Stimulated activated CD8-positive, alpha-beta memory T cell treated with anti-CD3 and anti-CD28 coated beads, Interleukin-15, amount 100 ng/mL, for 48 hours (primary cell): ENCODE measurements at regions not wholly inside any gene's neighbourhood (a gene's known extent, or its start where the extent isn't known, plus 50 kb on each side); places are given as distances from the start of the nearest gene placed in this dataset.
"Not testable (repeated sequence)": the region's sequence is repeated elsewhere in the genome, so short reads cannot be mapped to it uniquely, and the experiment has no call there.

Experiments
- DNase-seq, 2 donors: peaks; one replicate each; pipeline ENCODE4 v3.0.0-alpha.2; 2020; ENCODE audit warnings: low read depth in 2 of 2

- no peak for DNase-seq
These were observed 527.1 kb downstream of the UQCRFS1 start for GRCh38 chr19:28685802-28686201.

- DNase-seq = not testable (repeated sequence)
These were observed 527.9 kb downstream of the UQCRFS1 start for GRCh38 chr19:28685077-28685476.

- no peak for DNase-seq
These were observed 532.8 kb downstream of the UQCRFS1 start for GRCh38 chr19:28680111-28680510.

- no peak for DNase-seq
These were observed 542.1 kb downstream of the UQCRFS1 start for GRCh38 chr19:28670836-28671235.

GRCh38 chr19:28669804-28670203 is 543.1 kb downstream of the UQCRFS1 start:
- no peak for DNase-seq

- no peak for DNase-seq
These were observed 545.5 kb downstream of the UQCRFS1 start for GRCh38 chr19:28667348-28667977.

- DNase-seq = no peak
These were observed 547.2 kb downstream of the UQCRFS1 start for GRCh38 chr19:28665748-28666147.

GRCh38 chr19:28656644-28657043 is 556.3 kb downstream of the UQCRFS1 start:
- DNase-seq = no peak

GRCh38 chr19:28655054-28655453 is 557.9 kb downstream of the UQCRFS1 start:
- DNase-seq = no peak

GRCh38 chr19:28652765-28653164 is 560.2 kb downstream of the UQCRFS1 start:
- no peak for DNase-seq

- no peak for DNase-seq
These were observed 566.3 kb downstream of the UQCRFS1 start for GRCh38 chr19:28646629-28647028.

GRCh38 chr19:28644169-28644775 is 568.7 kb downstream of the UQCRFS1 start:
- DNase-seq = no peak

- DNase-seq = no peak
These were observed 569.9 kb downstream of the UQCRFS1 start for GRCh38 chr19:28642787-28643683.

GRCh38 chr19:28641395-28641794 is 571.6 kb downstream of the UQCRFS1 start:
- DNase-seq = no peak

GRCh38 chr19:28640506-28640905 is 572.4 kb downstream of the UQCRFS1 start:
- DNase-seq = no peak

- no peak for DNase-seq
These were observed 574.5 kb downstream of the UQCRFS1 start for GRCh38 chr19:28638445-28638844.

GRCh38 chr19:28636706-28637105 is 576.2 kb downstream of the UQCRFS1 start:
- DNase-seq = no peak

- DNase-seq = no peak
These were observed 576.8 kb downstream of the UQCRFS1 start for GRCh38 chr19:28636016-28636629.

- no peak for DNase-seq
These were observed 578.1 kb downstream of the UQCRFS1 start for GRCh38 chr19:28634837-28635236.

- DNase-seq = no peak
These were observed 579.0 kb downstream of the UQCRFS1 start for GRCh38 chr19:28634019-28634328.

- peak; percentile 9 to 22 for DNase-seq
These were observed 579.5 kb downstream of the UQCRFS1 start for GRCh38 chr19:28633319-28634018.
